SKM-1 (cell line): ENCODE measurements at regions not wholly inside any gene's neighbourhood (a gene's known extent, or its start where the extent isn't known, plus 50 kb on each side); places are given as distances from the start of the nearest gene placed in this dataset.
"Not testable (repeated sequence)": the region's sequence is repeated elsewhere in the genome, so short reads cannot be mapped to it uniquely, and the experiment has no call there.

Source experiments
- DNase-seq: peaks from one replicate; lab custom pipeline; 2025; ENCODE audit not compliant: unreplicated experiment; lab: John Stamatoyannopoulos, UW

DNA sequence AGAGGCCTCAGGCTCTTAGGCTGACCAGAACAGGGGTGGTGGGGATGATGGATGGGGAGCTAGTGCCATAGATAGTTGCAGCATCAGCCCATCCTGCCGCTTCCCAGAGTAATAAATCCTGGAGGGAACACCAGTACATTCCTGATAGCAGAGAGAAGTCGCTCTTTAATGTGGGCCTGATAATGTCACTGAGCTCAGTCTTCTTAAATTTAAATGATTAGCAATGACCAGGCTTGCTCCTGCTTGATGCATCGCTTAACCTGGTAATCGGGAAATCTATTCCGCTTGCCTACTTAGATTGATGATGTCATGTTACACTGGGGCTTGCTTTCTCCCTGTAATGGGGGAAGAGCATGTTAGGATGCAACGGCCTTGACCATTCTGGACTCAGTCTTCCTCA is 218.6 kb upstream of the PLXNA2 start:
- no peak for DNase-seq

- no peak for DNase-seq
These were observed 221.1 kb upstream of the PLXNA2 start for GRCh38 chr1:208465266-208465665.

DNA sequence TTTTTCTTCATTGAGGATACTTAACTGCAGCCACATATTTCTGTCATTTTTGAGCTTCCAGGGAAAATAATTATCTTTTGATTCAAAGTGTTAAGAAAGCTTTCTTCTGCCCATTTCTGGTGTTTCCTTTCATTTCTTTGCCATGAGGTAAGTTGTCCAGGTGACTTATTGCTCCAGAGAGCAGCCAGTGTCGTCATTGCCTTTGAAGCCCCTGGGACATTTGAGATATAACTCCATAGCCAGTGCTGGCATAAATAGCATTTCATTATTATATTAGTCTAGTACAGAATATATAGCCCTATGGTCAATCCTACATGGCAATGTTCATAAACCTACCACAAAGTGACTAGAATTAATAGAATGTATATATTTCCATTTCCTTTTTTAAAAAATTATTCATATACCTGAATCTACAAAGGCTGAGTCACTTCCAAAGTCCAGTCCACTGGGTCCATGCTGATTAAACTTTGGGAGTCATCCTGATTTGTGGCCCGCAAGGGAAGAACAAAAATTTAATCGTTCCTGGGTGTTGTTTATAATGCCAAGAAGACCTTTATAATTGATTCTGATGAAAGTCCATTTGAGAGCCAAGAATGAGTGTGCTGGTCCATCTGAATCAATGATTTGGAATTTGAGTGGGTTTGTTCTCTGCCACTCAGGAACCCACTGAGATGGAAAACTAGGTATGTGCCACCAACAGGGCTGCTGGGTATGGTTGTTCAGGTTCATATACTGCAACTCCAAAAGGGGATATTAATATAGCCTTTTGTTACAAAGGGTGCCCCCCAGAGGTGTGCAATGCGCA is 221.8 kb upstream of the PLXNA2 start:
- DNase-seq, result no peak

DNA sequence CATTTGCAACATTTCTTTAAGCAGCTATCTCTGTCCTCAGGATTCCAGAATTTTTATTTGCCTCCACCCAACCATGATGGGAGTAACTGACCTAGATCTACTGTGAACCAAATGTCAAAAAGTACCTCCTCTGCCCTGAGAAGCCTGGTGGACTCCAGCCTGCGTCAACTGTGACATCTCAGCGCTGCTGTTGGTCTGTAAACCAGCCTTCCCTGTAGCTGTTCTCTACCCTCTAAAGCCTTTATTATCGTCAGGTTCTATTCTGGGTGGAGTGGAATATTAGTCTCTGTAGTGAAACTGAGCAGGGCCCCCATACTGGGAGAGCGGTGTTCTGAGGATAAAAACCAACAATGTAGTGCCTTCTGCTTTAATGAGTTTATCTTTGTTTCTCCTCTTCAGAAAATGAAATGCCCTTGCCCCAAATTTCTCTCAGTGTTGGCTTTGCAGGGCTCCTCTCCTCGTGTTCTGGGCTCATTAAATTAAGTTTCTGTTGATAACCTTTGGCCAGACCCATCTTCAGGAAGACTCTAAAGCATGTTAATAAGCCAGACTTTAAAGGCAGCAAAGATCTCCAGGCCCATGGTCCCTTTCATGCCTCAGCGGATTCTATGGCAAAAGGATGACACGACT is 223.1 kb upstream of the PLXNA2 start:
- DNase-seq, result no peak

- no peak for DNase-seq
These were observed 231.3 kb upstream of the PLXNA2 start for GRCh38 chr1:208475449-208475848.

- no peak for DNase-seq
These were observed 232.0 kb upstream of the PLXNA2 start for GRCh38 chr1:208475951-208476845.

- no peak for DNase-seq
These were observed 232.6 kb upstream of the PLXNA2 start for GRCh38 chr1:208476846-208477170.

- DNase-seq, result no peak
These were observed 235.3 kb upstream of the PLXNA2 start for GRCh38 chr1:208479435-208479834.

DNA sequence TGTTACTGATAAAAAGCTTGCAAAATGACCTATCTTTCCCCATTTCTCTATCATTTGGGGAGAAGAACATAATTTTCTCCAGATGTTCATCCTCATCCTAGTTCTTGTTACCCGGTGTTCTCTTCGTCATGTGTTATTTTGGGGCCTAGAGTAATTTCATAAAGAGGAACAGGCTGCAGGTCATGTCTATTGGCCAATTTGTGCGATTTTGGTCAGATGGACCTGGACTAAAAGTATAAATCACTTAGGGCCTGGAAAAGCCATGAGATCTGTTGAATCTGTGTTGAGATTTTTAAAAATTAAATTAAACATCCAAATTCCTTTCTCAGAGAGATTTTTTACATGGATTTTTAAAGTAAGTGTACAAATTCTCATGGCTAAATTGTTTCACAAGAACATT is 241.3 kb upstream of the PLXNA2 start:
- DNase-seq, result no peak

DNA sequence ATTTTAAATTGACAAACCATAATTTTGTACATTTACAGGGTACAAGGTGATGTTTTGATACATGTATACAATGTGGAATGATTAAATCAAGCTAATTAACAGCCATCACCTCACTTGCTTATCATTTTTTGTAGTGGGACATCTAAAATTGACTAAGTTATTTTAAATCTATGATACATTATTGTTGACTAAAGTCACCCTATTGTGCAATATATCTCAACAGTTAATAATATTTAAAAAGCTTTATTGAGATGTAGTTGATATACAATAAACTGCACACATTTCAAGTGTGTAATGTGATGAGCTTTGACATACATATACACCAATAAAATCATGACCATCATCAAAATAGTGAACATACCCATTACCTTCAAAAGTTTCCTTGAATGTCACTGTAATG is 242.5 kb upstream of the PLXNA2 start:
- no peak for DNase-seq

DNA sequence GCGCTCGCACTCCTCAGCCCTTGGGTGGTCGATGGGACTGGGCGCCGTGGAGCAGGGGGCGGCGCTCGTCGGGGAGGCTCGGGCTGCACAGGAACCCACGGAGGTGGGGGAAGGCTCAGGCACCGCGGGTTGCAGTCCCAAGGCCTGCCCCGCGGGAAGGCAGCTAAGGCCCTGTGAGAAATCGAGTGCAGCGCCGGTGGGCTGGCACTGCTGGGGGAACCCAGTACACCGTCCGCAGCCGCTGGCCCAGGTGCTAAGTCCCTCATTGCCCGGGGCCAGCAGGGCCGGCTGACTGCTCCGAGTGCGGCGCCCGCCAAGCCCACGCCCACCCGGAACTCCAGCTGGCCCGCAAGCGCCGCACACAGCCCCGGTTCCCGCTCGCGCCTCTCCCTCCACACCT is 244.2 kb upstream of the PLXNA2 start:
- not testable (repeated sequence) for DNase-seq

DNA sequence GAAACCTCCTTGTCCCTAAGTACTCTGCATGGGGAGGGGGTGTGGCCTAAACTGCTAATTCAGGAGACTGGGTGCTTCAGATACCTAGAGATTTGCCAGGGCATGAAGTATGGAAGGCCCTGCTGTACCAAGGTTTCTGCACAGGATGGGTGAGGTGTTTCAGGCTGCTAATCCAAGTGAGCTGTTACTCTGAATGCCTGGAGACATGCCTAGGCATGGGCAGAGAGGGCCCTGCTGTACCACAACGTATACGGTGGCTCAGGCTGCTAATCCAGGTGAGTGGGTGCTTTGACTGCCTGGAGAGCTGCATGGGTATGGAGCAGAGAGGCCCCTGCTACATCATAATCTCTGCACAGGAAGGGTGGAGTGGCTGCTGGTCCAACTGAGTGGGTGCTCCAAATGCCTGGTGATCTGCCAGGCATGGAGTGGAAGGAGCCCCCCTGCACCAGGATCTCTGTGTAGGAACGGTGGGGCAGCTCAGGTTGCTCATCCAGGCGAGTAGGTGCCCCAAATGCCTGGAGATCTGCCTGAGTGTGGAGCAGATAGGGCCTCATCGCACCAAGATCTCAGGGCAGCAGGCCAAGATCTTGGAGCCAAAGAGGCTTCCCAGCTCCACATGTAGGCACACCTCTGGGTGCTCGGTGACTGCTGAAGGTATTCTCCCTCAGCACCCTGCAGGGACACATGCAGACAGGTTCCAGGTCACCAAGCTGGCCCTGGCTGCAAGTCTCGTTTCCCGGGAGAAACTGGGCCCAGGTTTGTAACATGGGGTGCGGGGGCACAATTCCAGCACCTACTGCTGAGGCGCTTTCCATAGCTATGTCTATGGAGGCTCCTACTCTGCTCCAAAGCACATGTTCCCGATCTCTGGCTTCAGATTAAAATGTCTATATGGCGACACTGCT is 252.5 kb upstream of the PLXNA2 start:
- DNase-seq, result no peak

DNA sequence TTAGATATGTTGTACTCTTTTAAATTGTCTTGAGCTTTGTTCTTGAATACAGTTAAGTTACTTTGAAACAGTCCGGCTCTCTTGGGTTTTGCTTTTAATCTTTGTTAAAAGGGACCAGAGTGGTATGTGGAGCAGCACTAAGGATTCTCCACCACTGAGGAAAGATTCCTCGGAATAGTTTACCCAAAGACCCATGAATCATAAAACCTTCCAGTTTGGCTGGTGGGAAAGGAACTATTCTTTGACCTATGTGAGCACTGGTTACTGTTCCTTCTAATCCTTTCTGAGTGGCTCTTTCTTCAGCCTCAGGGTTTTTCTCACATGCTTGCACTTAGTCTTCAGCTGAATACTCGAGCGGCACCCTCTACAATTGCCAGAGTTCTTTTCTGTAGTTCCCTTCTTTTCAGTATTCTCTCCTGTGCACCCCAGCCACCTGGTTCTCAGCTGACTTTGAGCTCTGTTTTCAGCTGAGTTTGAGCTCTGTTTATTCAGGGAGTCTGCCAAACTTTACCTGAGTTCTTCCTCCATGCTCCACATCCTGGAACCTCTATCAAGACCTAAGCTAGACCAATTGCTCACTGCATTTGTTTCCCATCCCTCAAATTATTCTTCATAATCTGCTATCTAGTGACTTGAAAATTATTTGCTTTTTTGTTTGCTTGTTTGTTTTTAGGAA is 253.8 kb upstream of the PLXNA2 start:
- no peak for DNase-seq

GRCh38 chr1:208499026-208499425 is 254.8 kb upstream of the PLXNA2 start:
- DNase-seq, result peak; percentile 42

DNA sequence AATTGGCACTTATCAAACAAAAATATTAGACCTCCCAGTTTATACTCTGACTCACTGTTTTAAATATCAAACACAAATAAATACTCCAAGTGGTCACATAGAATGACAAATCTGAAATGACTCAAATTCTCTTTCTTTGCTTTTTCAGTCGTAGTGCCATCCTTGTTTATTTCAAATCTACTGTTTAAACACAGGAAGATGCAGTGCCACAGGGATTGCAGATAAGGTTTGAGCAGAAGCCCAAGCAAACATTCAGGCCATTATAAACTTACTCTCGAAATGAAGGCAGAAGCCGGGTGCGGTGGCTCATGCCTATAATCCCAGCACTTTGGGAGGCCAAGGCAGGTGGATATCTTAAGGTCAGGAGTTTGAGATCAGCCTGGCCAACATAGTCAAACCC is 255.4 kb upstream of the PLXNA2 start:
- DNase-seq, result no peak

DNA sequence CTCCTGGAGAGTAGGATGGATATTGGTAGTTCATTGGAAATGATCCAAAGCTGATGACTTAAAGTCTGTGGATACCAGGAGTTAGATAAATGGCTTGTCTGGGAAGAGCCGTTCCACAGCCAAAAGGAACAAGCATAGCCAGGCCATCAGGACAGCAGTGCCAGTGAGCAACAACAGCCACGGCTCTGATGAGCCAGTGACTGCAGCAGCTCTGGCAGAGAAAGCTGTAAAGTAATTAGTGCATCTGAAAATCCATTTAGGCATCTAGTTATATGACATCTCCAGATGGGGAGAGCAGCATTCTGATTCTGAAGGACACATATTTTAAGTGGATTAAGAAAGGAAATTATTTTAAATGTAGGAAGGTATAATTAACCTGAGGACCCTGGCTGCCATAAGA is 256.2 kb upstream of the PLXNA2 start:
- DNase-seq, result no peak

DNA sequence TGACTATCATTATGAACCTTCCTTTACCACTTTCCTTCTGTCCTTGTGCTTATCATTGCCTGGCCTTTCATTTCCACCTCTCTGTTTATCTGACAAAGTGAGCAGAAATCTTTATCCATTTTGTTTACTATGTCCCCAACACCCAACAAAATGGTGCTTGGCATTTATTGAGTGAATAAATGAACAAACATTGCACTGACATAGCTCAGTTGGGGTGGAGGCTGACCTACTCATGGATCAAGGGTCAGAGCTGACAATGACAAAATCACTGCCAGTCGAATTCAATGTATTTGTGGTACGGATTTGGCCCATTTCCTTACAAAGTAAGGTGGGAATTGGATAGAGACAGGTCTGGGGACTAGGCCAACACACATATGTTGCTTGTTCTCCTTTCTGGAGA is 257.4 kb upstream of the PLXNA2 start:
- no peak for DNase-seq

- no peak for DNase-seq
These were observed 259.6 kb upstream of the PLXNA2 start for GRCh38 chr1:208503787-208504186.

GRCh38 chr1:208506812-208507211 is 262.6 kb upstream of the PLXNA2 start:
- DNase-seq, result no peak

GRCh38 chr1:208509072-208509471 is 264.9 kb upstream of the PLXNA2 start:
- no peak for DNase-seq
